ENCODE measurements at regions not wholly inside any gene's neighbourhood (a gene's known extent, or its start where the extent isn't known, plus 50 kb on each side); places are given as distances from the start of the nearest gene placed in this dataset.

DNA sequence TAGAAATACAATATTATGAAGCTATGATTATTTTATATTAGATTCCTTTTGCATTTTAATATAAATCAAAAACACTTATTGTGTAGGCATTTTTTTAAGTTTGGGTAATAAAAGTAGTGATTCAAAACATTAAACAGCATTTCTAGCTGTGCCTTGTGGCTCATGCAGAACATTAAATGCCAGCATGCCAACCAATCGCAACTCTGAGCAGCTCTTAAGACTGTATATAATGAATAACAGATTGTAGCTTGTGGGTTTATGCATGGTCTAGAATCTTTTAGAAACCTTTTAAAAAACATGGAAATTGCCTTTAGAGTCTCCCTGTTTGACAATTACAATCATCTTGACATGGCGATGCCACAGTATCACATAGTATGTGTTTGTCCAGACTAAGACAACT lies 903.8 kb downstream of the EFNA5 start:
- DNase-seq = no peak

- no peak for DNase-seq
These were observed 911.2 kb downstream of the EFNA5 start for GRCh38 chr5:106759581-106759980.

DNA sequence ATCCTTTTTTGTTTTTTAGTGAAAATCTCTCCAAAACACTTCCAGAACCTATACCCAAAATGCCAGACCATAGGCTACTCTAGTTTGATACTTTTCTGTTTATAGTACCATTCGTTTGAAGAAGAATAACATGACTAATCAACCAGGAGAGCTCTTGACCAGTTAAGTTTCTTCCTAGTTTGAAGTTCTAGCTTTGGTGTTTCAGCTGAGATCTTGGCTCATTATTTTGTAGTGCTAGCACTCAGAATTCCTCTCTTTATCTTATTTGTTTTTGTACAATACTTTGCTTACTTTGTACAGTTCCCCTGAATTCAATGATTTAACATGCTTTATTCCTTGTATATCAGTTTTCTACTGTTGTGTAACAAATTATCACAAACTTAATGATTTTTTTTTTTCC lies 911.6 kb downstream of the EFNA5 start:
- DNase-seq = no peak

- no peak for DNase-seq
These were observed 913.1 kb downstream of the EFNA5 start for GRCh38 chr5:106757672-106758071.

DNA sequence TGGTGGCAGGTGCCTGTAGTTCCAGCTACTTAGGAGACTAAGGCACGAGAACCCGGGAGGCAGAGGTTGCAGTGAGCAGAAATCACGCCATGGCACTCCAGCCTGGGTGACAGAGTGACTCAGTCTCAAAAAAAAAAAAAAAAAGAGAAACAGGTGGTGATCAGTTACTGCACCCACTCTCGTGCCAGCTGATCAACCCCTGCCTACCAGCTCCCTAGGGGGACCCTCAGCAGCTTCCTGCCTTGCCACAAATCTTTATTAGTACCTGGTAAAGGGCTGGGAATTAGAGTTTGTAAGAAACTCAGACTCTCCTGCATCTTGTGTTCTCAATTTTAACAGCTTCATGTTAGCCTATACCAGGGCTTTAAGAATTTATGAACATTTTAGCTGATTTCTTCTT lies 914.9 kb downstream of the EFNA5 start:
- DNase-seq = no peak

GRCh38 chr5:106755066-106755465 lies 915.7 kb downstream of the EFNA5 start:
- no peak for DNase-seq

DNA sequence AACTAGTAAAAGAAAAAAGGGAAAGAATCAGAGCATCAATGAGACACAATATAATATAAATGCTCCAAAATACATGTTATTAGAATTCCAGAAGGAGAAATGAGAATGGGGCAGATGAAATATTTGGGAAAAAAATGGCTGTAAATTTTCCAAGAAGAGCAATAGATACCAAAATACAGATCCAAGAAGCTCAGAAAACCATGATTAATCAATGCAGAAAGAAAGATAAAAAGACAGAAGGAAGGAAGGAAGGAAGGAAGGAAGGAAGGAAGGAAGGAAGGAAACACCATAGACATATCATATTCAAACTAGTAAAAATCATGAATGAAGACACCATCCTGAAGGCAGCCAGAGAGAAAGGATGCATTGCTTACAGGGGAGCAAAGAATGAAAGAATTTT lies 920.9 kb downstream of the EFNA5 start:
- DNase-seq = no peak

- DNase-seq = no peak
These were observed 931.6 kb downstream of the EFNA5 start for GRCh38 chr5:106739127-106739526.

DNA sequence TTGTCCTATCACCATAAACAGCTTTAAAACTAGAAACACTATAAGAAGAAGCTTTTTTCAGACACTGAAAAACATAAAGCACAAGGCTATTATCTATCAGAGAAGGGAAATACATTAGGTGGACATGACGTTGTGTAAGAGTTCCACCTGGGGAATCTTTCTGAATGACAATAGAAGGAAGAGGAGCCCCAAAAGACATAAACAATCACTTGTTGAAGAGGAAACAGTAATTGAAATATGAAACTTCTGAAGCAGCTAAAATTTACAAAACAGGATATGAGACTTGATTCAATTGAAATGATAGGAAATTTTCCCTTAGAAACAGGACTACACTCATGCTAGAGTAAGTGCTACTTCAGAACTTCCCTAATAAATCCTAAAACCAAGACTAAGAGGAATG lies 933.6 kb downstream of the EFNA5 start:
- DNase-seq = no peak

DNA sequence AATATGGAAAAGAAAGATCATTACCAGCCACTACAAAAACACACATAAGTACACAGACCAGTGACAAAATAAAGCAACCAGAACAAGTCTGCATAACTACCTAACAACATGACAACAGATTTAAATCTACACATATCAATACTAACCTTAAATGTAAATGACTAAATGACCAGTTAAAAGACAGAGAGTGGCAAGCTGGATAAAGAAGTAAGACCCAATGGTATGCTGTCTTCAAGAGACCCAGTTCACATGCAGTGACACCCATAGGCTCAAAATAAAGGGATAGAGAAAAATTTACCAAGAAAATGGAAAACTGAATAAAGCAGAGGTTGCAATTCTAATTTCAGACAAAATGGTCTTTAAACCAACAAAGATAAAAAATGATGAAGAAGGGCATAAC lies 938.1 kb downstream of the EFNA5 start:
- DNase-seq = no peak

GRCh38 chr5:106730912-106731311 lies 939.8 kb downstream of the EFNA5 start:
- no peak for DNase-seq

DNA sequence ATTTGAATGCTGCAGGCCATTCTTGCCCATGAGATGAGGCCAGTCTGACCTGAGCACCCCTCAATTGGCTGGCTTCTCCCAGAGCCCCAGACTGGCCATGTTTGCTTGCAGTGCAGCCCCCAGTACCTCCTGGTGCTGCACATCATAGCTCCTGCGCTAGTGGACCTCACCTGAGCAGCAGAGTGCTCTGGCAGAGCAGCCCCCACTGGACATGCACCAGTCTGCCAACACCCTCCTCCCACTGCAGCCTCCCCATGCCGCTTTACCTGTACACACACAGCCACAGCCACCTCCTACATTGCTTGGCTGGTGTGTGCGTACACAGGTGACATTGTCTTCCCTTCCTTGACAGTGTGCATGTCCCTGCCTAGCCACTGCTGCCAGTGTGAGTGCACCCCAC lies 940.2 kb downstream of the EFNA5 start:
- no peak for DNase-seq

DNA sequence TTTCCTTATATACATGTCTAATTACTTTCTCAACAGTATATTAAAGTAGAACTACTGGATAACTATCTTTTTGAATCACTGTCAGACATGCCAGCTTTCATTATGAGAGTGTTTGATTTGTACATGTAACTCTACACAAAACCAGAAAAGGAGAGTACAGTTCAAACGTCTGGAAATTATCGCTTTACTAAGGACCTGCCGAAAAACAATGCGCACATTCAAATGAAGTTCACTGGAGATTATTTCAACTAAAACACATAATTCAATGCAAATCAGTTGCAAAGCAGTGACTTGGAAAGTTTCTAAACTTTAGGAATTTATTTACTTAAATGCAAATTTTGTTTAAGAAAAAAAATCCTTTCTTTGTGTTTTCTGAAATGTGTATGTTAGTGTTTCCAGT lies 942.5 kb downstream of the EFNA5 start:
- DNase-seq = no peak

DNA sequence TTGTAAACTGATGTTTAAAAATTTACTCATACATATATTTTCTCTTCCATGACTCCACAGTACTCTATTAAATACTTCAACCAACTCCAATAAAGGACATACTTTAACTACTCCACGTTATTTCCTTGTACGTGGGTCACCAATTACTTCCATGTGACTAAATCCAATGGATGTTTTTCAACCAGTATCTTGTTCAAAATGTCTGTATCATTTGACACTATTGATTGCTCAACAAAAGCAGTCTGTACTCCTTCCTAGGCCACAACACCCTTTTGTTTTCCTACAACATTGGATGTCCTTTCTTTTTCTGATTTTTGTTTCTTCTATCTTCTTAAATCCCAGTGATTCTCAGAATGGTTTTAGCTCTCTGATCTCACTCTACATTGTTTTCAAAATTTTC lies 943.7 kb downstream of the EFNA5 start:
- no peak for DNase-seq

DNA sequence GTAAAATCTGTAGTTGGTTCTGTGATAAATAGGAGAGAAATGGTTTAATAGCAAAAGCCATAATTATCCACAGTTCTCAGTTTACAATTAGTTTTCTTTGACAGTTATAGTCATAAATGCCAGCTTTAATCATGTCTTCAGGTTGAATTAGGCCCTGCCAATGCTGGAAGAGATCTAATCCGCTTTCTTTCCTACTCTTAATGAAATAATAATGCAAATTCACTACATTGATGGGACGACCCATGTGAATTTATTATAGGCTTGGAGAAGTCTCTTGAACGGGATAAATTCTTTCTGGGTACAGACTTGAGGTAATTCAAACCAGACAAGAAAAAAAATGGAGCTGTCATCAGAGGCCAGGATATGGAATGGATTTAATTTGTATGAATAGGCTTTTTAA lies 950.4 kb downstream of the EFNA5 start:
- DNase-seq = no peak

DNA sequence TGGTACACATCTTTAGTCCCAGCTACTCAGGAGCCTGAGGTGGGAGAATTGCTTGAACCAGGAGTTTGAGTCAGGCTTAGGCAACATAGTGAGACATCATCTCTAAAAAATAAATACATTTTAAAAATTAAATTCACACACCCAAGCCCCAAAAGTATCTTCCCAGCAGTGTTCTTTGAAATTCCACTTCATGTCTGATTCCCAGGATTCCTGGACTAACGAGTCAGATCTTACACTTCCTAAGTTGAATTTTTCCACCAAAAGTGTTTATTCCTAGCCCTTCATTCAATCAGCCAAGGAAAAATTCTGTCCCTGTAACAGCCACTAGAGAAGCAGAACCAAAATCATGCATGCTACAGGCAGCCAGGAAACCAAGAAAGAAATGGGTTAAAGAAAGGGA lies 970.9 kb downstream of the EFNA5 start:
- no peak for DNase-seq

GRCh38 chr5:106699198-106699597 lies 971.5 kb downstream of the EFNA5 start:
- DNase-seq = no peak

GRCh38 chr5:106698169-106698568 lies 972.6 kb downstream of the EFNA5 start:
- DNase-seq = no peak

GRCh38 chr5:106691701-106692100 lies 979.0 kb downstream of the EFNA5 start:
- DNase-seq = no peak

DNA sequence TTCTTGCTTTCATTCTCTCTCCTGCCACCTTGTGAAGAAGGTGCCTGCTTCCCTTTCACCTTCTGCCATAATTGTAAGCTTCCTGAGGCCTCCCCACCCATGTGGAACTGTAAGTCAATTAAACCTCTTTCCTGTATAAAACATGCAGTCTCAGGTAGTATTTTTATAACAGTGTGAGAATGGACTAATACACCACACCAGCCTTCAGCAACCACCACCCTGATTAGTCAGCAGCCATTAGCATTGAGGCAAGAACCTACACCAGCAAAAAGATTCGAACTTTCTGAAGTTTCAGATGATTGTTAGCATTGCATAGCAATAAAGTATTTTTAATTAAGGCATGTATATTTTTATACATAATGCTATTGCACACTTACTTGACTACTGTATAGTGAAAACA lies 980.2 kb downstream of the EFNA5 start:
- no peak for DNase-seq

DNA sequence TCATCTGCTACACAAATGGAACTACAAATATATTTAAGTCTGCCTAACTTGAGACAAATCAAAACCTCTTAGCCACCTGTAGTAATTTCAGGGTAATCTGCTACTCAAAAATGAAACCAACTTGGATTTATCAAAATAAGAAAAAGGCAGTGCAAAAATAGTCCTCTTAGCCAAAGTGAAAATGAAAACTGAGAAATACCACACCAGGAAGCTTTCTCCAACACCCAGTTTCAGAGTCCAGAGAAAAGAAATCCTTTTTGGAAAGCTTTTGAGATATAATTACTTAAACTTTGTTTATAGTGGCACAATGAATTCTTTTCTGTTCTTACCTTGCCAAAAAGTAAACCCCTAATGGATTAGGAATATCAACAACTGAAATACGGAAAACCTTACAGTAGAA lies 990.4 kb downstream of the EFNA5 start:
- DNase-seq = no peak

DNA sequence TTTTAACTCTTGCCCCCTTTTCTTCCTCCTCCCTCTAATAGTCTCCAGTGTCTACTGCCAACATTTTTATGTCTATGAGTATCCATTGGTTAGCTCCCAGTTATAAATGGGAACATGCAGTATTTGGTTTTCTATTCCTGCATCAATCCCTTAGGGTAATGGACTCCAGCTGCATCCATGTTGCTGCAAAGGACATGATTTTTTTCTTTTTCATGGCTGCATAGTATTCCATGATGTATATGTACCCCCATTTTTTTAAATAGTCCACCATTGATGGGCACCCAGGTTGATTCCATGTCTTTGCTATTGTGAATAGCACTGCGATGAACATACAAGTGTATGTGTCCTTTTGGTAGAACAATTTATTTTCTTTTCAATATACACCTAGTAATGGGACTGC lies 993.7 kb downstream of the EFNA5 start:
- DNase-seq = no peak

GRCh38 chr5:106675687-106676086 lies 995.0 kb downstream of the EFNA5 start:
- no peak for DNase-seq

DNA sequence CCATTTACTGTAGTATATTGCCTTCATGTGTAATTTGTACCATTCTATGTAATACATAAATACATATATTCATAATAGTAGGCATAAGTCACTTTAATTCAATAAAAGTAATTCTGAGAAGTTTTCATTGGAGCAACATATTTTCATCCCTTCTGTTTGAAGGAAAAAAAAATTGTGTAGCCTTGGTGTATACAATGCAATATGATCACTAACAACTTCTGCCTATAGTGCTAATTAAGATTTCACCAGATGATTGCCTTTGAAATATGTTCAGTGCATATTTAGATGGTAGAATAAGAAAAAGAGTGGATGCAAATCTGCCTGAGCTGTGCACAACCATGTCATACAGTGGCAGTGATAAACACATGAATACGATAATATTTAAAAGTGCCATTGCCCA lies 996.8 kb downstream of the EFNA5 start:
- no peak for DNase-seq

GRCh38 chr5:106661866-106662265 lies 1008.9 kb downstream of the EFNA5 start:
- DNase-seq = no peak

- DNase-seq = no peak
These were observed 1010.1 kb downstream of the EFNA5 start for GRCh38 chr5:106660681-106661080.
